ENCODE measurements at regions not wholly inside any gene's neighbourhood (a gene's known extent, or its start where the extent isn't known, plus 50 kb on each side); places are given as distances from the start of the nearest gene placed in this dataset.

DNA sequence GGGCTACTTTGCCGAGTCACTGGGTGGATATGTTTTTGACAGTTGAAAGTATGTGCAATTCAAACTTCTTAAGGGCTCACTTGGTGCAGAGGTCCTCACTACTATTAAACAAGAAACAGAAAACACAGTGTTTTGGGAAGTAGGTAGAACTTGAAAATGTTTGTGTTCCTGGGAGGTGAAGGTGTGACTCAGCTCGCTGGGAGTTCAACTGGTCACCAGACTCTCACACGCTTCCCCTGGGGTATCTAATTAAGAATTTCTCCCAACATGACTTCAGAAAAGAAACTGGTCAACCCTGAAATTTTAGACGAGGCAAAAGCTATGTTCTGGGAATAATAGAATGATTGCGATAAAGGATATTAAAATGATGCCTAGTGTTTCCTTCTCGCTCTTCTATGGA, 1039.8 kb upstream of the SEMA6D start:
- peak; percentile 44 for DNase-seq (ENCODE audit: low read depth)

DNA sequence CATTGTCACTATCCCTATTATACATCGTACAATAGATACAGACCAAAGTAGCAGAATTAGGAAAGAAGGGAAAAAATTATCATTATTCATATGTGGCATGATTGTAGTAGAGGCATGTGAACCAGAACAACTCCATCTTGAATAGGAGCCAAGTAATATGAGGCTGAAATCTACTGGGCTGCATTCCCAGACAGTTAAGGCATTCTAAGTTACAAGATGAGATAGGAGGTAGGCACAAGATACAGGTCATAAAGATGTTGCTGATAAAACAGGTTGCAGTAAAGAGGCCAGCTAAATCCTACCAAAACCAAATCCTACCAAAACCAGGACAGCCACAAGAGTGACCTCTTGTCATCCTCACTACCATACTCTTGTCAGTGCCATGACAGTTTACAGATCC, 1035.4 kb upstream of the SEMA6D start:
- H3K4me3 ChIP-seq (ENCODE audit: low read depth, low read length) = no peak overlapping the region
- no peak for DNase-seq (ENCODE audit: low read depth)
- TF ChIP-seq, protein P1, sequence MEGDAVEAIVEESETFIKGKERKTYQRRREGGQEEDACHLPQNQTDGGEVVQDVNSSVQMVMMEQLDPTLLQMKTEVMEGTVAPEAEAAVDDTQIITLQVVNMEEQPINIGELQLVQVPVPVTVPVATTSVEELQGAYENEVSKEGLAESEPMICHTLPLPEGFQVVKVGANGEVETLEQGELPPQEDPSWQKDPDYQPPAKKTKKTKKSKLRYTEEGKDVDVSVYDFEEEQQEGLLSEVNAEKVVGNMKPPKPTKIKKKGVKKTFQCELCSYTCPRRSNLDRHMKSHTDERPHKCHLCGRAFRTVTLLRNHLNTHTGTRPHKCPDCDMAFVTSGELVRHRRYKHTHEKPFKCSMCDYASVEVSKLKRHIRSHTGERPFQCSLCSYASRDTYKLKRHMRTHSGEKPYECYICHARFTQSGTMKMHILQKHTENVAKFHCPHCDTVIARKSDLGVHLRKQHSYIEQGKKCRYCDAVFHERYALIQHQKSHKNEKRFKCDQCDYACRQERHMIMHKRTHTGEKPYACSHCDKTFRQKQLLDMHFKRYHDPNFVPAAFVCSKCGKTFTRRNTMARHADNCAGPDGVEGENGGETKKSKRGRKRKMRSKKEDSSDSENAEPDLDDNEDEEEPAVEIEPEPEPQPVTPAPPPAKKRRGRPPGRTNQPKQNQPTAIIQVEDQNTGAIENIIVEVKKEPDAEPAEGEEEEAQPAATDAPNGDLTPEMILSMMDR (IDR thresholded peaks at IDR 0.05; ENCODE audit: insufficient read depth, low read depth, low read length, missing control alignments) = no peak

More for the DNA sequence above, 1039.8 kb upstream of the SEMA6D start:
- H3K4me3 ChIP-seq (ENCODE audit: low read depth, low read length) = 0 out of 2 replicates have a peak overlapping the region, but pooled peaks have one; percentile 7
- TF ChIP-seq, protein P1 (IDR thresholded peaks at IDR 0.05; ENCODE audit: insufficient read depth, low read depth, low read length, missing control alignments) = no peak

DNA sequence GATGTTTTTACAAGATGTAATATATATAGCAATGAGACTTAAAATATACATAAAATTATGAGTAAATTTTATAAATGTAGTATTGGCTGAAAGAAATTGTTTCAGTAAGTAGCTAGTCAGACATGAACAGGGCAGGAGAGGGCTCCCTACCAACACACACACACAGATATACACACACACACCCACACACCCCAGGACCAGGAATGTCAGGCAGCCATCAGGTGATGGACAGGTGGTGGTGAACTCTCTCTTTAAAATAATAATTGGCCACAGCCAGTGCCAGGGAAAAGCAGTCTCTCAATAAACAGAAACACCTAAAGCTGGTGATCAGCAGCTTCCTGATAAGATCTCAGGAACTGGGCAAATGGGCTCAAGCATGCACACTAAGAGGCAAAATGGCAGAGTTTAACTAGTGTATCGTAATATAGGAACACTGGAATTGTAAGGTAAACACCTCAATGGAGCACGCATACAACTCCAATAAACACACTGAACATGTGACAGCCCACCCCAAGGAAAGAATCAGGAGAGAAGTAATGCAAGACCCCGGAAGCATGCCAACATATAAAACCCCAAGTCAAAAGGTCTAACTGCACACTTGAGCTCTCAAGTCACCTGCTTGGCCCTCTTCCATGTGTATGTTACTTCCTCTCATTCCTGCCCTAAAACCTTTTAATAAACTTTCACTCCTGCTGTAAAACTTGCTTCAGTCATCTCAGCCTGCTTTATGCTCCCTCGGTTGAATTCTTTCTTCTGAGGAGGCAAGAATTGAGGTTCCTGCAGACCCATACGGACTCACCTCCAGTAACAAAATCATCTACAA, 1034.1 kb upstream of the SEMA6D start:
- DNase-seq (ENCODE audit: low read depth) = no peak
- H3K4me3 ChIP-seq (ENCODE audit: low read depth, low read length) = 0 out of 2 replicates have a peak overlapping the region, but pooled peaks have one; percentile 11
- TF ChIP-seq, protein P1 (IDR thresholded peaks at IDR 0.05; ENCODE audit: insufficient read depth, low read depth, low read length, missing control alignments) = no peak

DNA sequence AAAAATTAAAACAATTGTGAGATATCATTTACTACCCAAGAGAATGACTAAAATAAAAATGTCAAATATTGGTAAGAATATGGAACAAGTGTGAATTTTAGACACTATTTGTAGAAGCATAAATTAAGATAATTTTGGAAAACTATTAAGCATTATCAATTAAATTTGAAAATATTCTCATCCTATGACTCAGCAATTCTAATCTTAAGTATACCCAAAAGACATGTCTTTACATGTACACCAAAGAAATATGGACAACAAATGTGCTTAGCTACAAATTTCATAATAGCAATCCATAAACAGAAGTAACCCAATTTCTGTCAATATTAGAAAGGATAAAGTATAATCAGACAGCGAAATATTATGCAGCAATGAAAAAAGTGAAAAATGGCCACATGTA, 1032.2 kb upstream of the SEMA6D start:
- TF ChIP-seq, protein P1 (IDR thresholded peaks at IDR 0.05; ENCODE audit: insufficient read depth, low read depth, low read length, missing control alignments) = no peak
- DNase-seq (ENCODE audit: low read depth) = no peak
- no peak overlapping the region for H3K4me3 ChIP-seq (ENCODE audit: low read depth, low read length)

DNA sequence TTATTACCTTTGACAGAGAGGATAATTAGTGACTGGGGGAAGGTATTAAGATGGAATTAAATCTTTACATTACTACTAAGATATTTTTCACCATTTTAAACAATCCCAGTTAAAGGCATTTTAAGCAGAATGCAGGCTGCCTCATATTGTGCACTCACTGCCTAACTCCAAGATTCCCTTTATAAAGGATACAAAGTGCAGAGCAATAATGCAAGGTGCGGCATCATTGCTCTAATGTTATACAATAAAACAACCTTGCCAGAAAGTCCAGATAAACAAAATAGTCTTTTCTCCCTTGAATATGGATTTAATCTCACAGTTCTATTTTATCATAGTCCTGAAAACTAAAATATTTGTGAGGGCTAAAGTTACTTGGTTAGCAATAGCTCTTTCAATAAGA, 1031.6 kb upstream of the SEMA6D start:
- TF ChIP-seq, protein P1 (IDR thresholded peaks at IDR 0.05; ENCODE audit: insufficient read depth, low read depth, low read length, missing control alignments) = no peak
- DNase-seq (ENCODE audit: low read depth) = no peak
- no peak overlapping the region for H3K4me3 ChIP-seq (ENCODE audit: low read depth, low read length)

DNA sequence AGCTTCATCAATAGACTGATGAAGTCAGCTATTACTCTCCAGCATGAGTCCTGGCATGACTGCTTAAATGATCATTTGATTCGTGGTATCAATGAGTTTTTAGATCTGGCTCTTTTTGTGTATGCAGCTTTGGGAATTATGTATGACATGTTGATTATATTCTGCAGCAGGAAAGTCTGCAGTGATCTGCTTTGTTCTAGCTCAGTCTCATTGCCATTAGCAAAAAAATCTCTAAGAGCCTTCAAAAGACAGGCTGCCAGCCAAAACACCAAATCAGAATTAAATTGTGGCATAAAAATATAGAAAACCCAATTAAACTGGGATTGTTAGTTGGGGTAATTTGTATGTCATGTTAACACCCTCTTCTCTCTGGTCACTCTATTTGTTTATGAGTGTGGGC, 1021.0 kb upstream of the SEMA6D start:
- DNase-seq (ENCODE audit: low read depth) = no peak
- no peak overlapping the region for H3K4me3 ChIP-seq (ENCODE audit: low read depth, low read length)
- TF ChIP-seq, protein P1 (IDR thresholded peaks at IDR 0.05; ENCODE audit: insufficient read depth, low read depth, low read length, missing control alignments) = no peak
